Central memory CD4-positive, alpha-beta T cell (primary cell): ENCODE measurements at regions not wholly inside any gene's neighbourhood (a gene's known extent, or its start where the extent isn't known, plus 50 kb on each side); places are given as distances from the start of the nearest gene placed in this dataset.

Experiments used
- DNase-seq: peaks from one replicate; pipeline ENCODE4 v3.0.0; 2022

DNA sequence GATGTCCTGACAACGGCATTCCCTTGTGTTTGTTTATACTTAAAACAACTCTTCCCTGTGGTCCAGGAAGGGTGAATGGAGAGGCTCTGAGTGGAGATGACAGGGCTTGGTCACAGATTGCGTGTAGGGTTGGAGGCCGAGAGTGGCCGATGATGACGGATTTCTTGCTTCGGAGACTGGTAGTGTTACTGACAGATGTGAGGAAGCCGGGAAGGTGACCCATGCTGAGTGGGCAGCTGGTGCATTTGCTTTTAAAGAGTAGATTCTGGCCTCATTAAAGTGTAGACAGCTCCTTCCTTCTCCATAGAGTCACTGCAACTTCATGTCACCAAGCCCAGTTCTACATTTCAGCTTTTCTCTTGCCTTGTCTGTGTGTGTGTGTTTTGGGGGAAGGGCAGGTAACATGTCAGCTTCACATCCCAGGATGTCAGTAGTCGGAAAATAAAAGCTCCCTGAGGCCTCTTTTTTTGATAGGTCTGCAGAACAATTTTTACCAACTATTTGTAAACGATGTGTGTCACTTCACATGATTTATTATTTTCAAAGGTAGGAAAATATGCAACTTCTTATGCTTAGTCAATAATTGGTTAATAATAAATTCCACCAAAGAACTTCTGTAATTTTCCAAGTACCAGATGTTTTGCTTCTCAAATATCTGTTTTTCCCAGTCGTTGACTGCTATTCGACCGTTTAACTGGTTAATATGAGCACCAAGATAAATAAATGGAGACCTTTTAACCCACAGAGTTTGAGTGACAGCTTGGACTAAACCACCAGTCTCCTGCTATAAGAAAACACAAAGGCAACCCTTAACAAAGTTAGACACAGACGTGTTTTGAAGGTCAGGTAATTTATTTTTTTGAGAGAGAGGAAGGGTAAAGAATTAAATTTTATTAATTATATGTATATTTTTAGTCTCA lies 436.9 kb downstream of the SLC4A3 start:
- DNase-seq: no peak

DNA sequence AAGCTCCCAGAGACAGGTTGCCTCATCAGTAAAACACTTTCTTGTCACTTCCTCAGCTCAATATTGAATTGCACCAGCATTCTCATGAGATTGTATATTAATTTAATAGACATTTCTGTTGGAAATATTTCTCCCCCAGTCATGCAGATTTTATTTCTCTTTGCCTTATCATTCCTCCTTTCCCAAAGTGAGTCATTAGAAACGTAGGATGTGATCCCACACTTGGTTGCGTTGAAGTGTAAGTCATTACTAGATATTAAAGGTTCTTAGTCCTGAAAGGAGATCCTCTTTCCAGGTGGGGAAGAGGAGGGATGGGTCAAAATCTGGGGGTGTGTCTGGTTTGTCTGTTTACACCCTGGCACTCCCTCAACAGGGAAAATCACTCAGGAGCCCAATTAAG lies 438.2 kb downstream of the SLC4A3 start:
- no peak for DNase-seq

DNA sequence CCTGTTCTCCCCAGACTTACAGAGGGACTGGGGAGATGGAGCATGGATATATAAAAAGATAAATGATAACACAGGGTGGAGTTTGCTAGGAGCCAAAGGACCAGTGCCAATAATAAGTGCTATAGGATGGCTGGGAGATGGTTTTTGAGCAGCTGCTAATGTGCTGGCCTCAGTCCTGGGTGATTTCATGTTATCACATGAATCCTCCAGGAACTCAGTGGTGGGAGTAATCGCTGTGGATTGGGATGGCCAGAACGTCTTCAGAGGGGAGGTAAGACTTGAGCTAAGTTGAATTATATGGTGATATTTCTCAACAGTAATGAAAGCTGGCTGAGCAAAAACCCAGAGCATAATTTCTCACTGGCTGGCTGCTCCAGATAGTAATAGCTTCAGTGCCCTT lies 441.4 kb downstream of the SLC4A3 start:
- DNase-seq: no peak

DNA sequence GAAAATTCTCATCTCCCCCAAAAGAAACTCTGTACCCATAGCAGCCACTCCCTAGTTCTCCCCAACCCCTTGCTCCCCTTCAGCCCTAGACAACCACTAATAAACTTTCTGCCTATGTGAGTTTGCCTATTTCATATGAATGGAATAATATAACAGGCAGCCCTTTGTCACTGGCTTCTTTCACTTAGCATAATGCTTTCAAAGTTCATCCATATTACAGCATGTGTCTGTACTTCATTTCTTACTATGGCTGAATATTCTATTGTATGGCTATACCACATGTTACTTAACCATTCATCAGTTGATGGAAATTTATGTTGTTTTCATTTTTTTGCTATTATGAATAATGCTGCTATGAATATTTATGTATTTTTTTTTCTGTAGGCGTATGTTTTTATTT lies 442.9 kb downstream of the SLC4A3 start:
- DNase-seq: no peak

DNA sequence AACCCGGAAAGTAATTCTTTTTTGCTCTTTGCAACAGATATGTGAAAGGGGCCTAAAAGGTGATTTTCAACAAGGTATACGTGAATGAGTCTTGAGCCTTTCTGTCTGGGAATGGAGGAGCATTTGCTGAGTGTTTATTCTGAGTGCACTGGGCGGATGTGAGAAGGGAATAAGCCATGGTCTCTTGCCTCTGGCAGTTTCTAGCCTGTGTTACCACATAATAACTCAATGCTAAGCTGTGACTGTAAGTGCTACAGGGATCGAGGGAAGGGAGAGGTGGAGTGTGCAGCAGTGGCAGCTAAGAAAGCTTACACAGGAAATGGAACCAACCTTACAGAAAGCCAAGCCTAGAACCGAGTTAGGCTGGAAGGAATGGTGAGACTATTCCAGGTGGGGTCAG lies 444.3 kb downstream of the SLC4A3 start:
- no peak for DNase-seq

DNA sequence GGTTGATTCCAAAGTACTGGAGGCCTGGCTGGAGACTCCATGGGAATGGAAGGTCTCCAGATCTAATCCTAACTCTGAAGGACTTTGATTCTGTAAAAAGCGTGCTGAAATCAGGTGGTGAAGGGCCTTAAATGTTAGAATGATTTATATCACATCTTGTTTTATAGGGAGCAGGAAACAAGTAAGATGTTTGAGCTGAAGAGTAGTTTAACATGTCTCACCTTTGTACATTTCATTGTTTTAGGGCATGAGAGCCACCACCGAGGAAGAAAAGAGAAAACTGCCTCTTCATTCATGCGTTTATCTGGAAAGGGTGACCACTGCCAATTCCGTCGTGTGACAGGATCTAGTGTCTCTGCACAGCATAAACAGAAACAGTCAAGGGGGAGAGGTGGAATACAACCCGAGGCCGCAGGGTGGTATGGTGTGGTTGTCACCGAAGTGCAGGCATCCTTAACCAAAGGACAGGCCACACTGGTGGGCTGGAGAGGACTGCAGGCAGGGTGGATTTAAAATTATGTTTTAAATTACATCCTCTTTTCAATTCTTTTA lies 445.3 kb downstream of the SLC4A3 start:
- DNase-seq: no peak

DNA sequence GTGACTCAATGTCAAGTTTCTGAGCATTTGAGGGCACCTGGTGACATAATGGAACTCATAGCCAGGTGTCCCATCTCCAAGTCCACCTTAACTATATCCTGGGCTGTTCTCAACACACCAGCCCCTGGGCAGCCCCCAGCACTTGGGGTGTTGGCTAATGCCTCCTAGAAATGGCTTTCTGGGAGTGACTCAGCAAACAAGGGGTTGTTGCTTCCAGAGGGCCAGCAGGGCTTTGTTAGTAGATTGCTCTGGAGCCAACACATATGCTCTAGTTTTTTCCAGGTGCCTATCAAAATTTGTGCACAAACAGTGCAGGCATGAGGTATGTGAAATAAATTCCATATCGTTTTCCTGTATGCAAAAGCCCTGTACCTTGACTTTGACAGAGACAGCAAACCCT lies 448.4 kb downstream of the SLC4A3 start:
- DNase-seq: no peak

DNA sequence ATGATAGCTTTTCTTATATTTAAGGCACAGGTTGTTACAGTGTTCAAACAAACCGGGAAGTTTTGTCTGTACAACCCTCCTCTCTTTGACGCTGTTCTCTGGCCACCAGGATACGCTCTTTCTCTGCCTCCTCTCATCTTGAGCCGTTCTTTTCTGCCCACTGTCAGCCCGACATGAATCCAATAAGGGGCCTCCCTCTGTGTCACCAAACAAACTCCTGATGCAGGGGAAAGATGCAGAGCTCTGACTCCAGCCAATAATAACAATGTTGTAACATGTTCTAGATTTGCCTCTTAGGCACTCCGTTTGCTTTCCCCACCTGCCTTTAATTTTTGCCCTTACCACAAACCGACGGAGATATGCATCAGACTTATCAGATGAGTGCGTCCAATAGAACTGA lies 449.3 kb downstream of the SLC4A3 start:
- no peak for DNase-seq

DNA sequence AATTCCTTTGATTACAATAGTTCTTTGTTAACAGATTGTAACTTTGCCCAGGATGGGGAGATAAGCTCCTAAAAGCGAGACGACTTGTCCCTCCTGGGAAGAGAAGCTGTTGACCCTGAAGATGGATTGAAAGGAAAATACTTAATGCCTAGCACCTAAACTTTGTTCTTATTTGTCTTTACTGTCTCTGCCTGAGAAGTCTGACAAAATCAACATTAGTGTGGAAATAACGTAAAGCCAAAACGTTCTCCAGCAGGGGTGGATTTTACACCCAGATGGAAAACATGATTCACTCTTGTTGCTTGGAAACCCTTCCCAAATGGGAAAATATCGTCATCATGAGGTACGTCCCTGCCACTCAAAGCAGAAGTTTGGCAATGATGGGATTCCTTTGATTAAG lies 450.1 kb downstream of the SLC4A3 start:
- no peak for DNase-seq

DNA sequence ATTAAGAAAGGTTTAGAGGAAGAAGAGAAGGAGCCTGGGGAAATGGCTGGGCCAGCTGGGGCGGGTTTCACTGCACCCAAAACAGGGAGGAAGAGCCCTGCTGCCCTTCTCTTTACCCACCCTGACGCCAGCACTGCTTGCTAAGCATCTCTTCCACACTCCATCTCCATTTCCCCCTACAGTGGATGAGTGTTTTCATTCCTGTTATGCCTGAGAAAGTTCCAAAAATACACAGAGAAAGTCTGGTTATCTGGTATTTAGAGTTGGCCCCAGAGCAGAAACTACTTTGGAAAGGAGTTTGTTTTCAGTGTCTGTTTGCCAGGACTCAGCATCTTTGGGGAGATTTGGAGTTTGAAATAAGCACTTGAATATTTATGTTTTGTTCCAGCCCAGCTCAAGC lies 451.0 kb downstream of the SLC4A3 start:
- no peak for DNase-seq

DNA sequence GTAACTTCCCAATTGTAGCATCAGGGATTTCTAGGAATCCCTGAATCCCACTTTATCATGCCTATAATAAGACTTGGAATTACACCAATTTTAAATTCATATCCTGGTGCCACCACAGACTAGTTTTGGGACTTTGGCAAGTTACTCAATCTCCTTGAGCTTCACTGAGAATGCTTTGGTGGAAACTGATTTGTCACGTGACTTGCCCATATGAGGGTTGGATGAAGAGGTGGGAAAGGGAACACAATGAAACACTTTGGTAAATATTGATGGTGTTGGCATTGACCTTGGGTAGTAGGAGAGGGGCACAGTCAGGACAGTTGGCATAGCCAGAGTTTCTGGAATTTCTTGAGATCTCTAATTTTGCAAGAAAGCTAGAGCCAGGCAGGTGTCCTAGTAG lies 452.2 kb downstream of the SLC4A3 start:
- DNase-seq: no peak

DNA sequence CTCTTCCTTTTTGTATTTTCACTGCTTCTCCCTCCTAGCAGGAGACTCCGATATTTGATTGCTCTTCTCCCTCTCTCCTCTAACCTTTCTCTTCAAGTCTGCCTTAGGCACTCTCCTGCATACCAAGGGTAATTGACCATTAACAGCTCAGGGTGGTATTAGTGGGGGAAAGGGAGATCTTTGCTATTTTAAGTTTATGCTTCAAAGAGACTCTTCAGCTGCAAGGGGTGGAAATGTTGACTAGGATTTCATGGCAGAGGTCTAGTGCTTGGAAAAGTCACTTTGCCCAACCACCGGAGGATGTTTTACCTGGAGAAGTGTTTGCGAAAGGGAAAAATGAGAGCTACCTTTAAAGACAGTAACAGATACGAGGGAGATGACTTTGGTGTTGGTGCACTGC lies 453.7 kb downstream of the SLC4A3 start:
- no peak for DNase-seq

DNA sequence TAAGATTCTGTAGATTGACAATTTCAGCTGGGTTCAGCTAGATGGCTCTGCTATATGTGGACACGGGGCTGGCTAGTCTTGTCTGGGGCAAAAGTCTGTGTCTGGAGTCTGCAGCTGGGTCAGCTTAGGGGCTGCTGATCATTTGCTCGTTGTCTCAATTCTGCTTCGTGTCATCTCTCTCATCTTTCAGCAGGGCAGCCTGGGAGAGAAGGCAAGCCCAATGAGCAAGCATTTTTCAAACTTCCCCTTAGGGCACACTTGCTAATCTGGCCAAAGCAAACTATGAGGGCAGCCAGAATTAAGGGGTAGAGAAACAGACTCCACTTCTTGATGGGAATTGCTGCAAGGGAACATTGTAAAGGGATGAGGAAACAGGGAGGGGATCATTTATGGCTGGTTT lies 462.6 kb downstream of the SLC4A3 start:
- DNase-seq: no peak

DNA sequence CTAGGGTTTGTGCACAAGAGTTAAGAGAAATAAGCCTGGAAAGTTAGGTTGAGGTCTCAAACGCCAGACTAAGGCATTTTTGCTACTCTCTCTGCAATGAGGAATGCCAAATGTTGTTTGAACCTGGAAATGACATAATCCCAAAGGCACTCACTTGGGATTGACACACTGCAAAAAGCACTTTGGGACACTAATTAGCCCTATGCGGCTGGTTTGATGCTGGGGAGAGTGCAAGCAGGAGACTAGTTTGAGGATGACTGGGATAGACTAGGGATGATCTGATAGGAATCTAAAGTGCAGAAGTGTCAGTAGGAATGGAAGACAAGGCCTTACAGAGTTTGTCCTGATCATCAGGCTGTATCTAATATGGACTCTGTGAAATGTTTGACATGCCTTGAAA lies 469.0 kb downstream of the SLC4A3 start:
- DNase-seq: no peak

DNA sequence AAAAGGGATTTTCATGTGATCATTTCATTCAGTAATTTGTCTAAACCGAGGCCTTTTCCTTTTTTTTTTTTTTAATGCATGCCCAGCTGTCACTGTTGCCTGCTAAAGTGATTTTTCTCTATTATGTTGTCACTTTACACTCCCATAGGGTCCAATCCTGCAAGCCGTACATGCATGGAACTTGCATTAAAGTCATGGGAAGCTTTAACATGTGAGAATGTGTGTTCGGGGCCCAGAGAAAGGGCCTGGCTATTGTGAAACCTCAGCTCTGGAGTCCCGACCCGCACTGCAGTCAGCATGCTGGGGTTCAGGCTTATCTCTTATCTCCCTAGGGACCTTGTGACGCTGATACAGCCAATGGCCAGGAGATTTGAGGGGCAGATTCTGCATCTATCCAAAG lies 474.6 kb downstream of the SLC4A3 start:
- no peak for DNase-seq

DNA sequence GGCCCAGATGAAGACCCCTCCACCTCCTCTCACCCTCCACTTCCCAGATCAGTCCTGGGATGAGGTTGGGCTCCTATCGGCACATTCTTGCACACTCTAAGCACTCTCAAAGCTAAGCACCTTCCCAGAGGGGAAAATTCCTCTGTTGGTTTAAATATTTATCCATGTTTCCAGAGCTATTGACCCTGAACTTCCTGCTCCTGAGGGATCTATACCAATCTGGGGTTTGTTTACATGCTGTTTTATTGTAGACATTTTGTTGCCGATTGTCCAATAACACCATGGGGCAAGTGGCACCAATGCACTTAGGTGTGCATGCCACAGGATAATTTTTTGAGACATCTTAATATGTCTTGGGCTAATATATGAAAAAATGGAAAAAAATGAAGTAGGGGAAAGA lies 476.2 kb downstream of the SLC4A3 start:
- no peak for DNase-seq

DNA sequence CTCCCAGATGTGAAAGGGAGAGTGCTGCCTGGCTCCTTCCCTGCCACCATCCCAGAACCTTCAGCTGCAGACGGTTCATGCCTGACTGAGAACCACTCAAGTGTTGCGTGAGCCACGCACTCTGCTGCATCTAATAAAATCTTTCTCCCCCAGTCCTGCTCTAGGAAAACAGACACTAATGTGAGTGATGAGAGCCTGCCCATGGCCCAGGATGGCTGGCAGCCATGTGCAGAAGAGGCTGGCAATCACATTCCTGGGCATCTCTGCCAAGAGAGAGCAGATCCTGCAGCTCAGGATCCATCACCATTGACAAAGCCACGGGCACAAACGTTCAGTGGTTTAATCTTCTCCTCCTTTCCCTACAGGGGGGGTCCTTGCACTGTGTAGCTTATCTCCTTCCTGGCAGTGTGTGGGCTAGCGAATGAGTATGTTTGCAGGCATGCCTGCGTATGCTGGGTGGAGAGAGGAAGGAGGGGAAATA lies 477.5 kb downstream of the SLC4A3 start:
- DNase-seq: no peak

DNA sequence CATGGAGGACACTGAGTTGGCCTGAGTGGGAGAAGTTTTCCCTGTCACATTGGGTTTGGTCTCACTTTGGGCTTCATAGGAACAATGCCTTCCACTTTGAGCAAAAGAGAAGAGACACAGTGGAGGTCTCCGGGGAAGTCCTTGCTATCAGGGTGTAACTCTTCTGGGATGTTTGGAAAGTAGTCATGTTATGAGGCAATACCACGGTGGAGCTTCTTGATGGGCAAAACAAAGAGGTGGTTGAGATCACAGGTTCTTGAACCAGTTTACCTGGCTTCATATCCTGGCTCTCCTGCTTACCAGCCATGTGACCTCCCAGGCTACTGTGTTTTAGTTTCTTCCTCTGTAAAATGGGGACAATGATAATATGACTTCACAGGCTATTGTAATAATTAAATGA lies 478.6 kb downstream of the SLC4A3 start:
- DNase-seq: no peak

DNA sequence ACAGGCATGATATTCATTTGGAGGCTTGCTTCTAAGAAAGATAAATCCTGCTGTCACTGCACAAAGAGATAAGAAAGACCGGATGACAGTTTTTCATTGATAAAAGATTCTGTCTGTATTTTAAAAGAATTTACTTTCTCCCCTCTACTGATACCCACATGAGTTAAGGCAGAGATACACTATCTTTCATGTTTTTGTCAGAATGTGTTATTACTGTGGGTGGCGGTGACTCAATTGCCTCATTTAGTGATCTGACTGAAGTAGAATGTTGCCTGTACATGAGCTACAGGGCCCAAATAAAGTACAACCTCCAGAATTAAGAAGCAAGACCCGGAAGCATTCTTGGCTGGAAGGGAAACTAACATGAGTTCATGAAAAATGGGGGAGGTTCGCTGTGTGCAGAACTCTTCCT lies 480.0 kb downstream of the SLC4A3 start:
- no peak for DNase-seq

DNA sequence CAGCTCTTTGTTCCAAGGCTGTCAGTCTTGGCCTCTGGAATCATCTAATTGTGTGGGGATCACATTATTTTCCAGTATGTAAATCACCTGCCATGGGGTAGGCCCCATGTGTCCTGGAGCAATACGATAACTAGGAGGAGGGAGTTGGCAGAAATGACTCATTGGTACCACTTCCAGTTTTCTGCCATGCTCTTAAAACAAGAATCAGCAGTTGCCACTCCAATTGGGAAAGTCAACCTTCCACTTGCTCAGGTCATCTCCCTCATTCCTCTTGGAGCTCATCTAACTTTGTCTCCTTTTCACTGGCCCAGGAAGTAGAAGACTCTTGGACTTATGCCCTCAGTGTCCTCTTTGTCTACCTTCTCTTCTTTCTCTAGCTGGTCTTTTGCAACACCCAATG lies 487.0 kb downstream of the SLC4A3 start:
- DNase-seq: no peak

DNA sequence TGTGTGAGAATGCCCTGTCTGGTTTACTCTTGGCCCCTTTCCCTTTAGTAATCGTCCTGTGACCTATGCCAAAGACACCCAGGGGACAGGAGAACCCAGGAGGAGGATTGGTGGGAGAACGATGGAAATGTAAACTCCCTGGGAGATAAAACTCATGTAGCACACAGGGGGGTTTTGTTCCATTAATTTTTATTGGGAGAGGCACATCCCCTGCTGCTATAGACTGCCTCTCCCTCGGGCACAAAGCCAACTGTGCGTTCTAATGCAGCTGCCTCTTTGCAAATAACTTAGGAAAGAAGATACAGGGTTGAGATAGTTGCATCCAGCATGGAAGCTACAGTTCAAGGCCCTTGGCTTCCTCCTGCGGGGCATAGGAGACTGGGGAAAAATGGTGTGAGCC lies 489.6 kb downstream of the SLC4A3 start:
- no peak for DNase-seq

DNA sequence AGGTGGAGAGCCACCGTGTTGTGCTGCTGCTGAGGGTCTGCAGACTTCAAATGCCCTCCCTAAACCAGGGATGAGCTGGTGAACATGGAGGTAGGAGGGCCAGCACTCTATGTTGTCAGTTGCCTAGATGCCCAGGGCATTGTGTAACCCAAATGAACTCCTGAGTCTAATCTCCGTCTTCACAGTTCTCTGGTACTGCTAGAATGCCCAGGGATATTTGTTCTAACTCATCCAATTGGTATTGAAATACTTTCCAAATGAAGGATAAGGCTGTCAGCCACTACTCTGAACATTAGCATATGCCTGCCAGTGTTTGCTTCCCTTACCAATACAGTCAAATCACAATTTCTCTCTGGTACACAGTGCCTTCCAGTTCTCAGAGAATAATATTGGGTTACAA lies 492.6 kb downstream of the SLC4A3 start:
- DNase-seq: no peak

DNA sequence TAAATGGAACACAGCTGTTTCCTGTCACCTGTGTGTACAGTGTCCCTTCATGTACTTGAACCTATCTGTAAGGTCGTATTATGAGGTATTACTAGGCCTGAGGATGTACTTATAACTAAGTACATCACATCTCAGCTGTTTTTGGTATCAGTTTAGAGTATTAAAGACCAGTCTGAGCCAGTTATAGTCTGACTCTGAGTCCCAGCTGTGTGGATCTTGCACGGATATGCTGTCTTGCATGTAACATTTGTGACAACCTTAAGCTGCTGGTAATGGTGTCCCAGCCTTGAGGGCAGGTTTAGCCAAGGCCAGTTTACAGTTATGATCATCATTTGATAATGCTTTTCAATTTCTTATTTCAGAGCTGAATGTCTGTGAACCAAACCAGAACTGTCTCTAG lies 496.3 kb downstream of the SLC4A3 start:
- DNase-seq: no peak

DNA sequence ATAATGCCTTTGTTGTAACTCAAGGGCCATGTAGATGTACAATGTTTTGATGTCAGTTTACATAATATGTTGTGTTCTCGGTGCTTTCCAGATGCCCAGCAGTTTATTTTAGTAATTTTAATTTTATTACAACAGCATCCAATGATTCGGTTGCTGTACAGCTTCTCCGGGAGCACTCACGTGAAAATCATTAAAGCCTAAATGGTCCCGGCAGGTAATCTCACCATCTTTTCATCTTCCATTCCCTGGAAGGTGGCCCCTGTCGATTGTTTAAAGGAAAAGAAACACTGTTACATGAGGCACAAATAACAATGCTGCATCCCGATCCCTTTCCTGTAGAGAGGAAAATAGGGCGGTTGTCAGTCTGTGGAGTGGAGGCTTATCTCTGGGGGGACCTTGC lies 498.1 kb downstream of the SLC4A3 start:
- DNase-seq: no peak

DNA sequence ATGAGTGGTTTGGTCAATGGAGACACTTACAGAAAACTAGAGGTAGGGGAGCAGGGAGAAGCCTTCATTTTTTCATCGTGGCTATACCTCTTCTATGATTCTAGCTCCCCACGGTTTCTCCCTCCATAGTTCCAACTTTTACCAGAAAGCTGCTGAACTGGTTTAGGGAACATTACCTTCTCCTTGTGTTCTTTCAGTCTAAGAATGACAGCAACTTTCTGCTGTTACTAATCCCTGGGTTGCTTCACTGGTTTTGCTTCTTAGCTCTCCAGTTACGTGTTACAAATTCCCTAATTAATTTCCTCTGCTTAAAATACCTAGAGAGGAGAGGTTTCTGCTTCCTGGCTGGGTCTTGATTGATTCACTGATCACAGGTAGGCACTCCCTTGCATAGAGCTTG lies 499.9 kb downstream of the SLC4A3 start:
- DNase-seq: no peak
